ENCODE measurements at regions not wholly inside any gene's neighbourhood (a gene's known extent, or its start where the extent isn't known, plus 50 kb on each side); places are given as distances from the start of the nearest gene placed in this dataset.

- TF ChIP-seq SPI1 (IDR thresholded peaks at IDR 0.05; ENCODE audit: borderline replicate concordance, low read depth) (no peak), GABPA (IDR thresholded peaks at IDR 0.05; ENCODE audit: low read depth) (no peak), POLR2AphosphoS5 (IDR thresholded peaks at IDR 0.05; ENCODE audit: low read depth) (no peak), REST (IDR thresholded peaks at IDR 0.05; ENCODE audit: insufficient replicate concordance, low read depth) (no peak), CTCF (IDR thresholded peaks at IDR 0.05; ENCODE audit: insufficient read depth, low read length) (no peak)
- H3K27me3 ChIP-seq (ENCODE audit: insufficient read depth, poor library complexity, severe bottlenecking), result no peaks in the 10 kb centered on the region
- no peak overlapping the region for H3K27ac ChIP-seq (replicated peaks)
- DNase-seq (ENCODE audit: low read depth in 1 of 2, low spot score in 1 of 2), result no peak
- H3K4me3 ChIP-seq (replicated peaks; ENCODE audit: insufficient read depth, low read length), result no peak overlapping the region
Measured at GRCh38 chr3:176935194-176935888, 261.9 kb downstream of the TBL1XR1 start.

- Histone ChIP-seq H3K4me3 (replicated peaks; ENCODE audit: insufficient read depth, low read length) (no peak overlapping the region), H3K27ac (replicated peaks) (no peak overlapping the region), H3K27me3 (ENCODE audit: insufficient read depth, poor library complexity, severe bottlenecking) (no peaks in the 10 kb centered on the region)
- TF ChIP-seq POLR2AphosphoS5 (IDR thresholded peaks at IDR 0.05; ENCODE audit: low read depth), result no peak
- no peak for TF ChIP-seq SPI1 (IDR thresholded peaks at IDR 0.05; ENCODE audit: borderline replicate concordance, low read depth)
- no peak for TF ChIP-seq CTCF (IDR thresholded peaks at IDR 0.05; ENCODE audit: insufficient read depth, low read length)
- no peak for TF ChIP-seq GABPA (IDR thresholded peaks at IDR 0.05; ENCODE audit: low read depth)
- TF ChIP-seq REST (IDR thresholded peaks at IDR 0.05; ENCODE audit: insufficient replicate concordance, low read depth), result no peak
- DNase-seq (ENCODE audit: low read depth in 1 of 2, low spot score in 1 of 2), result no peak
Measured at GRCh38 chr3:176934698-176935097, 262.6 kb downstream of the TBL1XR1 start.

GRCh38 chr3:176933704-176934103 lies 263.6 kb downstream of the TBL1XR1 start:
- no peak for TF ChIP-seq POLR2AphosphoS5 (IDR thresholded peaks at IDR 0.05; ENCODE audit: low read depth)
- TF ChIP-seq GABPA (IDR thresholded peaks at IDR 0.05; ENCODE audit: low read depth), result no peak
- TF ChIP-seq REST (IDR thresholded peaks at IDR 0.05; ENCODE audit: insufficient replicate concordance, low read depth), result no peak
- no peak for TF ChIP-seq SPI1 (IDR thresholded peaks at IDR 0.05; ENCODE audit: borderline replicate concordance, low read depth)
- no peak for TF ChIP-seq CTCF (IDR thresholded peaks at IDR 0.05; ENCODE audit: insufficient read depth, low read length)
- H3K27ac ChIP-seq (replicated peaks), result no peak overlapping the region
- H3K27me3 ChIP-seq (ENCODE audit: insufficient read depth, poor library complexity, severe bottlenecking), result no peaks in the 10 kb centered on the region

More at GRCh38 chr3:176933704-176934103, 263.6 kb downstream of the TBL1XR1 start:
- no peak for DNase-seq (ENCODE audit: low read depth in 1 of 2, low spot score in 1 of 2)
- H3K4me3 ChIP-seq (replicated peaks; ENCODE audit: insufficient read depth, low read length), result no peak overlapping the region
